Iris pigment epithelial cell (primary cell): ENCODE measurements at regions not wholly inside any gene's neighbourhood (a gene's known extent, or its start where the extent isn't known, plus 50 kb on each side); places are given as distances from the start of the nearest gene placed in this dataset.
A peak's percentile ranks its signal among the peaks of the same experiment; 100 is the strongest.

Experiments used
- DNase-seq: peaks from one replicate; pipeline ENCODE4 v3.0.0-alpha.2; 2011; ENCODE audit warnings: low read depth

DNA sequence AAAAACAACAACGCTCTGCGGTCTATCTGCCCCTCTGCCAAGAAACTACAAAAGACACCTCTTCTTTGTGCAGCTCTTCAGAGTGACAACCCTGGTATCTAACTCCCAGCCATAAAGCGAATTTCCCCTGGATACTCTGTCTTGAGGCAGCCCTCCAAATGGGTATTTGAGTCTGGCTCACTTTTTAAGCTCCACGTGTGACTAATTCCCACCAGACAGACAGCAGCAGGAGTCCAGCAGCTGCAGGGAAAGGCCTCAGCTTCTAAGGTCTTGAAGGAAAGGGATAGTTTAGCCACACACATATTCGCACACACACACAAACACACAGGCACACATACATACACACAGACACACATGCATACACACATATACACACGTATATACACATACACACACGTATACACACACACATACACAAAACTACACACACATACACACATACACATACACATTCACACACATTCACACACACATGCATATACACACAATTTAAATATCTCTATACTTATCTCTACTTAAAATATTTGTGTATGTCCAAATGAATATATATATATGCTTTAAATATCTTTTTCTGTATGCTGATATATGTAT is 188.8 kb downstream of the TSHZ3 start:
- DNase-seq = peak; percentile 32

DNA sequence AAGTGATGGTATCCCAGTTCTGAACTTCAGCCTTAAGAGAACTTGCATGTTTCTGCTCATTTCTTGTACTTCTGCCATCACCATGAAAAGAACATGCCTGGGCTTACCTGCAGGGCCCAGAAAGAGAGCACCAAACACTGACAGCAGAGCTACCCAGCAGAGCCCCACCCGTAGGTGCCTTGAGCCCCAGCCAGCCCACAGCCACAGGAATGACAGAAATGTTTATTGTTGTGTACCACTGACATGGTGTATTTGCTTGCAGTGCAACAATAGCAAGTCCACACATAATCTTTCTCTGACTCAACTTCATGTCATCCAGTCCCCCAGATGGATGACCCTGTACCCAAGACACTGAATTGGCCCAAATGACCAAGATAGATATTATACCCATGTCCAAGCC is 195.2 kb downstream of the TSHZ3 start:
- peak; percentile 41 for DNase-seq

DNA sequence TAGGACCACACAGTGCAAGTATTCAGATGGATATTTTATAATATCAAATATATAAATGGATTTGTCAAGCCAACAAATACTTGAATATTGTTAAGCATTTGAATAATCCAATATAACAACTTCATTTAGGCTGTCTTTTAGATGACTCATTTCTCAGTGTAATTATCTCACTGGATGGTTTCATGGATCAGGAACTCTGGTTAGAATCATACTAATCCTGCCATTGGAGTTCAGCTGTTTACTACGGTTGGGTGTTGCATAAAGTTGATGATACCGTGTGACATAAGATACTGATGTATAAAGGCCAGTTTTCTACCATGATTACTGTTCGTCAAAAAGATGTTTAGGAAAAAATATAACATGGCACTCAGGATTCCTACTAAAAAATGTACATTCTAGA is 196.3 kb downstream of the TSHZ3 start:
- peak; percentile 13 for DNase-seq

GRCh38 chr19:31149441-31149941 is 199.7 kb downstream of the TSHZ3 start:
- peak; percentile 11 for DNase-seq

GRCh38 chr19:31148671-31149070 is 200.6 kb downstream of the TSHZ3 start:
- DNase-seq = no peak

GRCh38 chr19:31147234-31147633 is 202.0 kb downstream of the TSHZ3 start:
- DNase-seq = no peak

- no peak for DNase-seq
Observed at GRCh38 chr19:31146546-31147183, 202.6 kb downstream of the TSHZ3 start.

DNA sequence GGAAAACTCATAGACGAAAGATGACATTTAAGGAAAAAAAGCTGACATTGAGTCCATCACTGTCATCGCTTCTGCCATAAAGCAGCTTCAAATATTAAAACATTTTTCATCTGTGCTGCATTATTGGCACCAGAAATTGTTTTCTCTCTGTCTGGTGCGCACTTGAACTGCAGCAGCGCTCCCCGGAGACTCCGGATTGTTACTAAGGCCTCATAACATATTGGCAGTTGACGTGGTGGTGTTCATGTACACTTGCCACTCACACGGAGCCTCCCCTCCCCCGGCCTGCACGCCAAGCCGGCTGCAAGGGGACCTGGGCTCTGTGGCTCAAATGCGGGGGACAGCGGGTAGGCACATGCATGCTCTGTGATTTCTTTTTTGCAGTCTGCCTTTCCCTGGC is 203.2 kb downstream of the TSHZ3 start:
- no peak for DNase-seq

DNA sequence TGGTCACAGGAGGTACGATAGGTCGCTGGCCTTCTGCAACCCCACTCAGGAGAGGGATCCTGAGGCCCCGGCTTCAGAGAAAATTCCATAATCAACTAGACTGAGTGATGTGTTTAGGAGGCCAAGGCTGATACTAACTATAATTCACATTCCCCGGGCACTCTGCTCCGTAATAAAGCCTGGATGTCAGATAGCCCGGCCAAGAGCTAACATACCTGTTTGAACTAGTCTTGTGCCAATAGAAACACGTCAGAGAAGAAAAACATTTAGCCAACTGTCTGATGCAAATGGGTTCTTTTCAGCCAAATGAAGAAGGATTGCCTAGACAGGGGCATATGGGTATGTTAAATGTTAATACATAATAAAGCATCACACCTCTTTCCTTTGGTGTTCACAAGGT is 204.2 kb downstream of the TSHZ3 start:
- DNase-seq = no peak

DNA sequence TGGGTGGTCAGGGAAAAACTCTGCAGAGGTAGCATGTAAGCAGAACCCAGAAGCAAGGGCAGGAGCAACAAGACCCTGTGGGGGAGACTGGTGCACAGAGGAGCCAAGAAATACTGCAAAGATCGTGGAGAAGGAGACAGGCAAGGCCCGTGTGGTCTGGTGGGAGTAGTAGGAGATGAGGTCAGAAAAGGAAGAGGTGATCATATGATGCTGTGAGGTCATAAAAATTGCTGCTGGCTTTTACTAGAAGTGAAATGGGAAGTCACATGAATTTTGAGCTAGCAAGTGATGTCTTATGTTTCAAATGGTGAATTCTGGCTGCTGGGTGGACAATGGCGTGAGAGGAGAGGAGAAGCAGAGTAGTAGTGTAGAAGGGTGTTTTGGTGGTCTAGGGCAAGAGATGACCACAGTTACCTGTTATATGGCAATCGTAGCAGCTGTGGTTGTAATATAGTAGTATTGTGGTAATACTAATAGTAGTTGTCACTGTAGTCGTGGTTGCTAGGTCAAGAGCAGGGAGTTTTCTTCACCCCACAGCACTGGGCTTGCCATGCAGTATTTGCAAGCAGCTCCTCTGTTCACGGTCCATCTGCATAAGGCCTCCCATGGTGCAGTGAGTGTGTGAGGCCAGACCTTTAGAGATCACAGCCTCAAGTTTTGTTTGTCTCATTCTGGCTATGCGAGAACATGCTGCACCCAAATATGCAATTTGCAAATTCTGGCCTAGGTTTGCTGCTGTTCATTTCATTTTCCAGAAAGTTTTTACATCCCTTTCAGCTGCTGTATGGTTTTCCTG is 205.0 kb downstream of the TSHZ3 start:
- no peak for DNase-seq

DNA sequence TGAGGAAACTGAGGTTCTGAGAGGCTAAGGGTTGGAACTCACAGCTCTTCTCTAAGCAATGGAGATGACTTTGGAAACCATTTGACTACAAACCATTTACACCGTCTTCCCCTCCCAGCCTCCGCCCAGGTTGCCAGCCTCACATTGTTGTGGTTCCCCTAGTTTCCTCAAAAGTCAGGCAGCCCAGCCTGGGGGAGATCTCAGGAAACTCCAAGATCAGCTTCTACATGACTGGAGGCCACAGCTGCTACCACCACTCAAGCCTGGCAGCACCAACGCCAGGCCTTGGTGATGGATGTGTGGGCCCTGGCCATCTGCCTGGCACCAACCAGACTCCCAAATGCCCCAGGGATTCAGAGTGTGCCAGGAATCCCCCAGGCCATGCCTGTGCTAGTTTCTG is 207.9 kb downstream of the TSHZ3 start:
- peak; percentile 17 for DNase-seq

DNA sequence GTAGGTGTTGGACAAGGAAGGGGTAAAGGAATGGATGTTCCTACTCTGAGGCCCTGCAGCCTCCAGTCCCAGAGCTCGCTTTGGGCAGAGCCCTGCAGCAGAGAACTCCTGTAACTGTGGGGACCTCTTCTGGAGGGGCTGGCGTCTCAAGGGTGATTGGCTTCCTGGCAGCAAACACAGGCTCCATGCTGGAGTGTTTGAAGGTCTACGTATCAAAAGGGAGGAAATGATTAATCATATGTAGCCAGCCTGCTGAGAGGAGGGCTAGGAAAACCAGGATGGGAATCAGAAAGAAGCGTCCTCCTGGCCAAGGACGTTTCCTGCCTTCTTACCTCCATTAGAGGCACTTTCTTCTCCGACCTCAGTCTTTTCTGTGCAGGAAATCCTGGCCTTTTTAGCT is 208.5 kb downstream of the TSHZ3 start:
- peak; percentile 58 for DNase-seq

GRCh38 chr19:31139871-31140505 is 209.2 kb downstream of the TSHZ3 start:
- peak; percentile 78 for DNase-seq

GRCh38 chr19:31138077-31138476 is 211.2 kb downstream of the TSHZ3 start:
- no peak for DNase-seq

DNA sequence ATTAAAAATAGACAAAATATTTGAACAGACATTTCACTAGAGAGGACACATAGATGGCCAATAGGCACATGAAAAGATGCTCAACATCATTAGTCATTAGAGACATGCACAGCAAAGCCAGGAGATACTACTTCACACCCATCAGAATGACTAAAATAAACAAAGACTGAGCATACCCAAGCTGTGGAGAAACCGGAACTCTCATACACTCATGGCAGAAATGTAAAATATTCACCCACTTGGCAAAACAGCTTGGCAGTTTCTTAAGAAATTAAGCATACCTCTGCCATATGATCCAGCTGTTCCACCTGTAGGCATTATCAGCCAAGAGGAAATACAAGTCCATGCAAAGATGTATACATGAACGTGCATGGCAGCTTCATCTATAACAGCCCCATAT is 213.4 kb downstream of the TSHZ3 start:
- peak; percentile 56 for DNase-seq

GRCh38 chr19:31132753-31133110 is 216.5 kb downstream of the TSHZ3 start:
- no peak for DNase-seq

- no peak for DNase-seq
Observed at GRCh38 chr19:31128291-31128690, 220.9 kb downstream of the TSHZ3 start.

GRCh38 chr19:31127134-31127967 is 221.9 kb downstream of the TSHZ3 start:
- peak; percentile 87 for DNase-seq

DNA sequence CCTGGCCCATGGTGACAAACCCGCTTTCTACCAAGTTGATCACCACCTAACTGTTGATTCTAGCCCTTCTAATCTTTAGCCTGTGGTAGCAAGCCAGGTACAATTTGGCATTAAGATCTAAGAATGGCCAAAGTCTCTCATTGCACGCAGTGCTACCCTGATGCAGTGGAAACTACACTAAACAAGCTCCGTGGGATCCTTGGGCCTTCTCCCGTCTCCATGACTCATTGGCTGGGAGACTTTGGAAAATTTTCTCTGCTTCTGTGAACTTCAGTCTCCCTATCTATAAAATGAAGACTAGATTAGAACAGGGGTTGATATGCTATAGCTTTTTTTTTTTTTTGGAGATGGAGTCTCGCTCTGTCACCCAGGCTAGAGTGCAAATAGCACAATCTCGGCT is 223.0 kb downstream of the TSHZ3 start:
- DNase-seq = no peak

DNA sequence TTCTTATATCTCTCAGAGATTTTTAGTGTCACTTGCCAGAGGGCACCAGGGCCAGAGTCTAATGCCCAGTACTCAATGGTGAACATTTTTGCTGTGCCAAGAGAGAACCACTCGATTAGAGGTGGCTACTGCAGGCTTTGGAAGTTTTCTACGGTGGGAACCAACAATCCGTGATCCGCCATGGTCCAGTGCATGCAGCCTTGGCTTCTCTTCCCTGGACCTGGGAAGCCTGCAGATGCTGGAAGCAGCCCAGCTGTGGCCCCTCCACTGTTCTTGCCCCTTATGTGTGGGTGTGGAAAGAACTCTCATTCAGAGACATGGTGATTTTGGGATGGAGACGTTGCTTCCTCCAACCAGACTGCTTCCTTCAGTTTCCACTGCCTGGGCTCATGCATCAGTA is 224.2 kb downstream of the TSHZ3 start:
- DNase-seq = no peak

DNA sequence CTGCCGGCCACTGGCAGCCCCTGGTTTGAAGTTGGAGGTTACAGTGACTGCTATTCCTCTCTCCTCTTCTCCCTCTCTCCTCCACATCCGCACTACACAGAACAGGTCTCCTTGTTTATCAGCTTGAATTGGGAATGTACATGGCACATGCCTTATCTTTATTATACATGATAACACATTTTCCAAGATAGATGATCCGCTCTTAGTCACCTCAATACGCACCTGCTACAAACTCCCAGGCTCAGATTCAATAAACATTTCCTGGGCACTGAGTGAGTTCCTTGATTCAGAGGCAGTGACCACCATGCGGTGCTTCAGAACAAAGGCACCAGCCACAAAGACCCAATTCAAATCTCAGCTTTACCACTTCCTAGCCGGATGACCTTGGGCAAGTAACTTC is 227.7 kb downstream of the TSHZ3 start:
- no peak for DNase-seq

DNA sequence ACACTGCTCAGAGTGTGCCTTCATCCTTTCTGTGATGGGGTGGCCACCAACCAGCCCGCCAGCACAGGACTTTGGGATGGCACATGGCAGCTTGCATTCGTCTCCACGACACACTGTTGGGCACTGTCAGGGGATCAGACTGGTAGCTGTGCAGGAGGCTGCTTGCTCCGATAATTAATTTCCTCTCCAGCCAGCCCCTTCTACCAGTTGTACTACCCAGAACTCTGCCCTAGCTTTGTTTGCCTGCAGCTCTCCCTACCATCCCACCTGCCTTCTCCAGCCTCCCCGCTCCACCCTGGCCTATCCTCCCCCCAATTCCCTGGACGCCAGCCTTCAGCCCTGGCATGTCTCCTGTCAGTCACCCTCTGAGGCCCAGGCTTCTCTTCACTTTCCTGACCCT is 228.3 kb downstream of the TSHZ3 start:
- DNase-seq = no peak
